Right kidney (tissue), 1 donor: ENCODE measurements at regions not wholly inside any gene's neighbourhood (a gene's known extent, or its start where the extent isn't known, plus 50 kb on each side); places are given as distances from the start of the nearest gene placed in this dataset.

Source experiments
- DNase-seq: peaks from one replicate; pipeline ENCODE4 v3.0.0-alpha.2; 2016

- no peak for DNase-seq
Observed at GRCh38 chr6:40937491-40937890, 101.5 kb downstream of the UNC5CL start.

- DNase-seq: no peak
Observed at GRCh38 chr6:40936818-40937251, 102.2 kb downstream of the UNC5CL start.

GRCh38 chr6:40933864-40934263, 105.2 kb downstream of the UNC5CL start:
- DNase-seq: no peak

GRCh38 chr6:40932953-40933352, 106.1 kb downstream of the UNC5CL start:
- no peak for DNase-seq

GRCh38 chr6:40932366-40932765, 106.7 kb downstream of the UNC5CL start:
- DNase-seq: no peak

- DNase-seq: no peak
Observed at GRCh38 chr6:40931931-40932330, 107.1 kb downstream of the UNC5CL start.

GRCh38 chr6:40930555-40930954, 108.5 kb downstream of the UNC5CL start:
- DNase-seq: no peak

GRCh38 chr6:40930045-40930444, 109.0 kb downstream of the UNC5CL start:
- DNase-seq: no peak

- DNase-seq: no peak
Observed at GRCh38 chr6:40929176-40929575, 109.8 kb downstream of the UNC5CL start.

GRCh38 chr6:40928763-40929162, 110.3 kb downstream of the UNC5CL start:
- no peak for DNase-seq

- DNase-seq: no peak
Observed at GRCh38 chr6:40928307-40928706, 110.7 kb downstream of the UNC5CL start.

- DNase-seq: no peak
Observed at GRCh38 chr6:40925341-40925740, 113.7 kb downstream of the UNC5CL start.

- DNase-seq: no peak
Observed at GRCh38 chr6:40924839-40925238, 114.2 kb downstream of the UNC5CL start.

- DNase-seq: no peak
Observed at GRCh38 chr6:40923880-40924279, 115.1 kb downstream of the UNC5CL start.

GRCh38 chr6:40923326-40923725, 115.7 kb downstream of the UNC5CL start:
- DNase-seq: no peak

- no peak for DNase-seq
Observed at GRCh38 chr6:40922281-40922680, 116.7 kb downstream of the UNC5CL start.

- no peak for DNase-seq
Observed at GRCh38 chr6:40918040-40918651, 120.9 kb downstream of the UNC5CL start.

GRCh38 chr6:40917603-40918002, 121.4 kb downstream of the UNC5CL start:
- DNase-seq: no peak

- DNase-seq: no peak
Observed at GRCh38 chr6:40916845-40917244, 122.2 kb downstream of the UNC5CL start.

- DNase-seq: no peak
Observed at GRCh38 chr6:40915165-40915564, 123.9 kb downstream of the UNC5CL start.

- no peak for DNase-seq
Observed at GRCh38 chr6:40914005-40914404, 125.0 kb downstream of the UNC5CL start.

GRCh38 chr6:40912158-40912946, 126.7 kb downstream of the UNC5CL start:
- no peak for DNase-seq

- no peak for DNase-seq
Observed at GRCh38 chr6:40910260-40910893, 128.6 kb downstream of the UNC5CL start.

GRCh38 chr6:40909811-40910210, 129.2 kb downstream of the UNC5CL start:
- no peak for DNase-seq
